ENCODE measurements at regions not wholly inside any gene's neighbourhood (a gene's known extent, or its start where the extent isn't known, plus 50 kb on each side); places are given as distances from the start of the nearest gene placed in this dataset.

- no peak for DNase-seq (ENCODE audit: low read depth in 2 of 2)
- TF ChIP-seq CTCF (IDR thresholded peaks at IDR 0.05; ENCODE audit: low read depth, low read length), result no peak
Measured at GRCh38 chr11:71066311-71066710, 186.1 kb downstream of the SHANK2 start.

GRCh38 chr11:71065841-71066240 lies 186.5 kb downstream of the SHANK2 start:
- no peak overlapping the region for H3K4me3 ChIP-seq (replicated peaks in 1 of 2; ENCODE audit: low read depth in 2 of 2, low read length in 2 of 2)

More at GRCh38 chr11:71066311-71066710, 186.1 kb downstream of the SHANK2 start:
- H3K4me3 ChIP-seq (replicated peaks in 1 of 2; ENCODE audit: low read depth in 2 of 2, low read length in 2 of 2), result no peak overlapping the region

GRCh38 chr11:71064702-71065515 lies 187.5 kb downstream of the SHANK2 start:
- no peak overlapping the region for H3K4me3 ChIP-seq (replicated peaks in 1 of 2; ENCODE audit: low read depth in 2 of 2, low read length in 2 of 2)
- no peak for DNase-seq (ENCODE audit: low read depth in 2 of 2)
- TF ChIP-seq CTCF (IDR thresholded peaks at IDR 0.05; ENCODE audit: low read depth, low read length), result no peak

More at GRCh38 chr11:71065841-71066240, 186.5 kb downstream of the SHANK2 start:
- DNase-seq (ENCODE audit: low read depth in 2 of 2), result no peak
- no peak for TF ChIP-seq CTCF (IDR thresholded peaks at IDR 0.05; ENCODE audit: low read depth, low read length)

GRCh38 chr11:71064183-71064582 lies 188.2 kb downstream of the SHANK2 start:
- no peak overlapping the region for H3K4me3 ChIP-seq (replicated peaks in 1 of 2; ENCODE audit: low read depth in 2 of 2, low read length in 2 of 2)
- no peak for TF ChIP-seq CTCF (IDR thresholded peaks at IDR 0.05; ENCODE audit: low read depth, low read length)
- no peak for DNase-seq (ENCODE audit: low read depth in 2 of 2)

GRCh38 chr11:71063129-71063528 lies 189.2 kb downstream of the SHANK2 start:
- DNase-seq (ENCODE audit: low read depth in 2 of 2), result no peak
- H3K4me3 ChIP-seq (replicated peaks in 1 of 2; ENCODE audit: low read depth in 2 of 2, low read length in 2 of 2), result no peak overlapping the region
- TF ChIP-seq CTCF (IDR thresholded peaks at IDR 0.05; ENCODE audit: low read depth, low read length), result no peak

- TF ChIP-seq CTCF (IDR thresholded peaks at IDR 0.05; ENCODE audit: low read depth, low read length), result no peak
- DNase-seq (ENCODE audit: low read depth in 2 of 2), result no peak
- no peak overlapping the region for H3K4me3 ChIP-seq (replicated peaks in 1 of 2; ENCODE audit: low read depth in 2 of 2, low read length in 2 of 2)
Measured at GRCh38 chr11:71062199-71062598, 190.2 kb downstream of the SHANK2 start.
